Lower leg skin (tissue), 4 donors: ENCODE measurements at regions not wholly inside any gene's neighbourhood (a gene's known extent, or its start where the extent isn't known, plus 50 kb on each side); places are given as distances from the start of the nearest gene placed in this dataset.

Experiments used
- DNase-seq, 2 donors: peaks; one replicate each; pipeline ENCODE4 v3.0.0-alpha.2; 2019; ENCODE audit warnings: low spot score in 2 of 2
- H3K4me3 ChIP-seq: fragments of 200-600 bp; sonication (generic); 2 replicates; pipeline ENCODE4 v1.5.1; 2017; ENCODE audit warnings: mild to moderate bottlenecking, low read depth; ENCODE audit not compliant: poor library complexity, severe bottlenecking
- POLR2A ChIP-seq, 2 donors: fragments of 450-650 bp; IDR thresholded peaks; one replicate each; pipeline ENCODE4 v1.6.1; 2016 to 2017; ENCODE audit warnings: antibody characterized with exemption in 2 of 2, mild to moderate bottlenecking in 1 of 2, moderate library complexity in 1 of 2
- WGBS, 2 donors: methylation state at CpG; one replicate each; pipeline ENCODE4 v1.1.5; 2018; 5-methylcytosine and 5-hydroxymethylcytosine counted together
- intact Hi-C: fragments of 100-400 bp; cut with DNase I; formaldehyde crosslinking; loops from one replicate; pipeline ENCODE4 v1.15.0; 2023; ENCODE audit warnings: low total_unique reads
- TF ChIP-seq, protein P1 (sequence below), 3 donors: fragments of 450-650 bp; IDR thresholded peaks; one replicate each; pipeline ENCODE4 v1.5.1; 2016; ENCODE audit warnings: antibody characterized with exemption in 3 of 3, mild to moderate bottlenecking in 3 of 3, moderate library complexity in 2 of 3

DNA sequence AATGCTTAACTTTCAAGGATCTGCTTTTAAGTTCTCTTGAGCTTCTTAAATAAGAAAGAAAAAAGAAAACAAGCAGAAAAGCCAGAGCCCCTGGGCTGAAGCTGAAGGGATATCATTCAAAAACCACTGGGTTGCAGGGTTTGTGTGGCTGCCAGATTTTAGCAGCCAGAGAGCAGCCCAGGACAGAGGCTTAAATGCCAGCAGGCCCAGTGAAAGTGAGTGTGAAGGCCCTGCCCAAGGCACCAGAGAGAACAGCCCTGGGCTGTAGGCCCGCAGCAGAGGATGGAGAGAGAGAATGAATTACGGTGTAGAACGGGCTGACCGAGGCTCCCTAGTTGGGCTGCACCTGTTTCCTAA lies 106.3 kb upstream of the BOC start:
- H3K4me3 ChIP-seq = no peak overlapping the region
- intact Hi-C loops = no loop called here
- DNase-seq = no peak
- WGBS, 2 donors = 64 to 88% methylated on average over 4 of the region's 4 CpGs
- TF ChIP-seq, protein P1, sequence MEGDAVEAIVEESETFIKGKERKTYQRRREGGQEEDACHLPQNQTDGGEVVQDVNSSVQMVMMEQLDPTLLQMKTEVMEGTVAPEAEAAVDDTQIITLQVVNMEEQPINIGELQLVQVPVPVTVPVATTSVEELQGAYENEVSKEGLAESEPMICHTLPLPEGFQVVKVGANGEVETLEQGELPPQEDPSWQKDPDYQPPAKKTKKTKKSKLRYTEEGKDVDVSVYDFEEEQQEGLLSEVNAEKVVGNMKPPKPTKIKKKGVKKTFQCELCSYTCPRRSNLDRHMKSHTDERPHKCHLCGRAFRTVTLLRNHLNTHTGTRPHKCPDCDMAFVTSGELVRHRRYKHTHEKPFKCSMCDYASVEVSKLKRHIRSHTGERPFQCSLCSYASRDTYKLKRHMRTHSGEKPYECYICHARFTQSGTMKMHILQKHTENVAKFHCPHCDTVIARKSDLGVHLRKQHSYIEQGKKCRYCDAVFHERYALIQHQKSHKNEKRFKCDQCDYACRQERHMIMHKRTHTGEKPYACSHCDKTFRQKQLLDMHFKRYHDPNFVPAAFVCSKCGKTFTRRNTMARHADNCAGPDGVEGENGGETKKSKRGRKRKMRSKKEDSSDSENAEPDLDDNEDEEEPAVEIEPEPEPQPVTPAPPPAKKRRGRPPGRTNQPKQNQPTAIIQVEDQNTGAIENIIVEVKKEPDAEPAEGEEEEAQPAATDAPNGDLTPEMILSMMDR (IDR thresholded peaks at IDR 0.05) = no peak
- TF ChIP-seq POLR2A (IDR thresholded peaks at IDR 0.05) = no peak

DNA sequence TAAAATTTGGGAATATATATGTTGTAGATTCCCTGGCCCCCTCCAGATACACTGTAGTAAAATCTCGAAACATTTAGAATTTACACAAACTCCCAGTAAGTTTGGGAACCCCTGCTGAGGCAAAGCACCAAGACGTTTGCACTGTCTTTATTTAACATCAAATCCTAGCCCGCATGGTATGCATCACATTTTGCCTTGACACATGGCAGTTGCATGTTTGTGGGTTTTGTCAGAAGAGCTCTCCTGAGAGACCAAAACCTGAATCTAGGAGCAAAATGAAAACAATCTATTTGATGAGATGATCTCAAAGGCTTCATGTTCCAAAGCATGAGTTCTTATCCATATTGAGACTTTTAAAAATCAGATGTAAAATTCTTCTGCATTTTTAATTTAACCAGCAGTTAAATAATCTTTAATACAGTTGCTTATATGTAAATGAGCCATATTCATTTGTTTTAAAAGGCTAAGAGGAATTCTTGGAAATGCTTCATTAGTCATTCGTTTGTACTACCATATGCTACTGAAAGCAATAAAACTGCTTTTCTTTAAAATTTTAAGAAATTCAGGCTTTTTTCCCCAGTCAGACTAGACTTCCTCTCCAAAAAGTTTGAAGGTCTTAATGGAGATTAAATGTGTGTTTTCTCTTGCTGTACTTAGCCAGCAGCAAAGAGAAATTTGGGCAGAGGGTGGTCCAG lies 105.2 kb upstream of the BOC start:
- WGBS, 2 donors = 86 to 91% methylated on average over 4 of the region's 4 CpGs
- intact Hi-C loops = no loop called here

DNA sequence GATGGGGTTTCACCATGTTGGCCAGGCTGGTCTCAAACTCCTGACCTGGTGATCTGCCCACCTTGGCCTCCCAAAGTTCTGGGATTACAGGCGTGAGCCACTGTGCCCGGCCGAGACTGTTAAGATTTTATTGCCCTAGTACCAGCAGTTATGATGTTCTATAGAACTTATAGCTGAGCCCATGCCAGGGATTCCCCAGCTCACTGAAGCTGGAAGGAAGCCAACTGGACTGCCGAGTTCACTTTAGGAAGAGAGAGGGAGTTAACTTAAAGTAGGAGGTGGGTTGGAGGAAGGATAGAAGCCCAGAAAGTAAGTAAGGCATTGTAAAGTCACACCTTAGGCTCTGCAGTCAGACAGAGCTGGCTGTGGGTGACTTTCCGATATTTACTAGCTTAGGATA lies 101.1 kb upstream of the BOC start:
- TF ChIP-seq, protein P1 (IDR thresholded peaks at IDR 0.05) = no peak
- TF ChIP-seq POLR2A (IDR thresholded peaks at IDR 0.05) = no peak
- no peak for DNase-seq
- H3K4me3 ChIP-seq = no peak overlapping the region
- intact Hi-C loops = no loop called here
- WGBS, 2 donors = 51 to 57% methylated on average over 5 of the region's 5 CpGs

More for the DNA sequence above, 105.2 kb upstream of the BOC start:
- H3K4me3 ChIP-seq = no peak overlapping the region
- TF ChIP-seq, protein P1 (IDR thresholded peaks at IDR 0.05) = no peak
- no peak for TF ChIP-seq POLR2A (IDR thresholded peaks at IDR 0.05)
- no peak for DNase-seq

DNA sequence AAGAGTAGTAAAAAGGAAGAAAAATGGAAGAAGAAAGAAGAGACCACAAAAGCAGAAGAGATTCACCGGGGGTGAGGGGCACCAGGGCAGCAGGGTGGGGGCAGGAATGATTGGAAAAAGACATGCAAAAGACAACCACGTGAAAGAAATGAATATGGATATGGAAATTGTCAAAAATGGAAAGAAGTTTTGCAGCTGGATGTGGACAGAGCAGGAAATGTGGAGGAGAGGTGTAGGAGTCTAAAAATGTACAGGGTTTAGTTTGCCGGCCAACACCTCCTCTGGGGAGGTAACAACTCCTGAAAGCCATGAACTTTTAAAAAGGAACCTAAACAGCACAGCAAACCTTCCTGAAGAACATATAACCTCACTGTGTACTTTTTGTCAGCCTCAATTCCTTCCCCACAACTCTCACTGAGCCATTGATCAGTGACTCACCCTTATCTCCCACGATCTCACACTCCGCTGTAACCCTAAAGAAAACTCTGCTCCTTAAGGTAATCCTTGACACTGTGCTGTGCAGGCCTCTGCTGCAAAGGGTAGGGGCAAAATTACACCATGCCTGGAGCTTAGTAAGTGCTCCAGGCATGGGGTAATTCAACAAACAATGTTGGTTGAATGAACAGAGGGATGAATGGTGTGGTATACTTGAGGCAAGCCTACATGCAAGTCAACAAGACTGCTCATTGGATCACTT lies 100.2 kb upstream of the BOC start:
- WGBS, 2 donors = 63 to 69% methylated on average over 4 to 5 of the region's 5 CpGs
- TF ChIP-seq, protein P1 (IDR thresholded peaks at IDR 0.05) = no peak
- TF ChIP-seq POLR2A (IDR thresholded peaks at IDR 0.05) = no peak

DNA sequence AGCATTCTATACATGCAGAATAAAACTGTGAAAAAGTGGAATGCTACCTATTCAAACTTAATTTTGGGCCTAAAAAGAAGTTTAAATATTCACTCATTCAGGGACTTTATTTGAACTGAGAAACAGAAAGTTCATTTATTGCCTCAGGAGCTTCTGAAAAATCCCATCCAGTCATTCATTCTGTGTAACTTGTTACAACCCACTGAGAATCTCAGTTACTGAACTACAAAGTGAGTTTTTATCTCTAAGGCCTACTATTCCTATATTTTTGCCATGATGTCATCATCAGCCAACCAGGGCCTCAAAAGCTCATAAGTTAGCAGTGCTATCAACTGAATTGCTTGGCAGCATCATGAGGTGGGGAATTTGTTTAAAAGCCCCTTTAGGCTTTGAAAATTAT lies 98.0 kb upstream of the BOC start:
- intact Hi-C loops = no loop called here

More for the DNA sequence above, 100.2 kb upstream of the BOC start:
- DNase-seq = no peak
- intact Hi-C loops = no loop called here
- no peak overlapping the region for H3K4me3 ChIP-seq

More for the DNA sequence above, 98.0 kb upstream of the BOC start:
- TF ChIP-seq POLR2A (IDR thresholded peaks at IDR 0.05) = no peak
- TF ChIP-seq, protein P1 (IDR thresholded peaks at IDR 0.05) = no peak
- DNase-seq = no peak
- H3K4me3 ChIP-seq = no peak overlapping the region
